GM21381 (cell line): ENCODE measurements at regions not wholly inside any gene's neighbourhood (a gene's known extent, or its start where the extent isn't known, plus 50 kb on each side); places are given as distances from the start of the nearest gene placed in this dataset.

ENCODE experiments used
- ATAC-seq: cut with Tn5 transposase; IDR thresholded peaks from one replicate; pipeline ENCODE4 v1.9.1; 2021; ENCODE audit warnings: mild to moderate bottlenecking, moderate library complexity; ENCODE audit not compliant: unreplicated experiment

- ATAC-seq, result no peak
Observed at GRCh38 chr2:139359818-139360217, 579.6 kb upstream of the NXPH2 start.

- ATAC-seq, result no peak
Observed at GRCh38 chr2:139357972-139358371, 577.8 kb upstream of the NXPH2 start.

GRCh38 chr2:139354518-139354917, 574.3 kb upstream of the NXPH2 start:
- ATAC-seq, result no peak

GRCh38 chr2:139353874-139354273, 573.7 kb upstream of the NXPH2 start:
- ATAC-seq, result no peak

- no peak for ATAC-seq
Observed at GRCh38 chr2:139317259-139317658, 537.1 kb upstream of the NXPH2 start.

GRCh38 chr2:139314059-139314458, 533.9 kb upstream of the NXPH2 start:
- ATAC-seq, result no peak

- no peak for ATAC-seq
Observed at GRCh38 chr2:139296672-139297209, 516.6 kb upstream of the NXPH2 start.

GRCh38 chr2:139293992-139294548, 513.9 kb upstream of the NXPH2 start:
- no peak for ATAC-seq

GRCh38 chr2:139281124-139281523, 500.9 kb upstream of the NXPH2 start:
- ATAC-seq, result no peak

- ATAC-seq, result no peak
Observed at GRCh38 chr2:139271879-139272278, 491.7 kb upstream of the NXPH2 start.

- ATAC-seq, result no peak
Observed at GRCh38 chr2:139271149-139271548, 491.0 kb upstream of the NXPH2 start.

GRCh38 chr2:139260052-139260430, 479.9 kb upstream of the NXPH2 start:
- no peak for ATAC-seq

GRCh38 chr2:139259422-139260051, 479.3 kb upstream of the NXPH2 start:
- ATAC-seq, result no peak

- no peak for ATAC-seq
Observed at GRCh38 chr2:139241286-139241685, 461.1 kb upstream of the NXPH2 start.

- ATAC-seq, result no peak
Observed at GRCh38 chr2:139237023-139237422, 456.8 kb upstream of the NXPH2 start.

GRCh38 chr2:139230881-139231280, 450.7 kb upstream of the NXPH2 start:
- no peak for ATAC-seq

GRCh38 chr2:139228276-139228675, 448.1 kb upstream of the NXPH2 start:
- no peak for ATAC-seq

- ATAC-seq, result no peak
Observed at GRCh38 chr2:139225961-139226360, 445.8 kb upstream of the NXPH2 start.

GRCh38 chr2:139218181-139218580, 438.0 kb upstream of the NXPH2 start:
- no peak for ATAC-seq

- no peak for ATAC-seq
Observed at GRCh38 chr2:139217641-139218040, 437.5 kb upstream of the NXPH2 start.

- ATAC-seq, result no peak
Observed at GRCh38 chr2:139216435-139216834, 436.2 kb upstream of the NXPH2 start.

- no peak for ATAC-seq
Observed at GRCh38 chr2:139214801-139215200, 434.6 kb upstream of the NXPH2 start.

GRCh38 chr2:139209586-139209985, 429.4 kb upstream of the NXPH2 start:
- ATAC-seq, result no peak
